A673 (cell line): ENCODE measurements at regions not wholly inside any gene's neighbourhood (a gene's known extent, or its start where the extent isn't known, plus 50 kb on each side); places are given as distances from the start of the nearest gene placed in this dataset.
"Not testable (repeated sequence)": the region's sequence is repeated elsewhere in the genome, so short reads cannot be mapped to it uniquely, and the experiment has no call there.

Source experiments
- CTCF ChIP-seq: fragments of 300-800, 200-600 bp; sonication (generic); conservative IDR thresholded peaks from 2 replicates; pipeline ENCODE4 v1.5.1; 2017; ENCODE audit warnings: low read depth, mild to moderate bottlenecking, antibody characterized with exemption, low read length, moderate library complexity, mixed read lengths
- EZH2 ChIP-seq: fragments of 200-600 bp; sonication (generic); IDR thresholded peaks from 2 replicates; pipeline ENCODE4 v1.6.1; 2017; ENCODE audit warnings: borderline replicate concordance, low read depth, mild to moderate bottlenecking, mixed read lengths, antibody characterized with exemption, low read length; ENCODE audit not compliant: poor library complexity, severe bottlenecking

DNA sequence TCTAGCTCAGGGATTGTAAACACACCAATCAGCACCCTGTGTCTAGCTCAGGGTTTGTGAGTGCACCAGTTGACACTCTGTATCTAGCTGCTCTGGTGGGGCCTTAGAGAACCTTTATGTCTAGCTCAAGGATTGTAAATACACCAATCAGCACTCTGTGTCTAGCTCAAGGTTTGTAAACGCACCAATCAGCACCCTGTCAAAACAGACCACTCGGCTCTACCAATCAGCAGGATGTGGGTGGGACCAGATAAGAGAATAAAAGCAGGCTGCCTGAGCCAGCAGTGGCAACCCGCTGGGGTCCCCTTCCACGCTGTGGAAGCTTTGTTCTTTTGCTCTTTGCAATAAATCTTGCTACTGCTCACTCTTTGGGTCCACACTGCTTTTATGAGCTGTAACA, 168.3 kb downstream of the CD24 start:
- TF ChIP-seq EZH2, CTCF: not testable (repeated sequence)
